PFSK-1 (cell line): ENCODE measurements at regions not wholly inside any gene's neighbourhood (a gene's known extent, or its start where the extent isn't known, plus 50 kb on each side); places are given as distances from the start of the nearest gene placed in this dataset.

Experiments
- FOXP2 ChIP-seq: optimal IDR thresholded peaks from 2 replicates; pipeline ENCODE3; 2011; ENCODE audit warnings: borderline replicate concordance, control low read depth, inconsistent platforms; ENCODE audit not compliant: insufficient read depth; ENCODE audit errors: extremely low read length, extremely low read depth
- POLR2AphosphoS5 ChIP-seq: IDR thresholded peaks from 2 replicates; pipeline ENCODE4 v1.6.1; 2012; ENCODE audit warnings: low read depth, mild to moderate bottlenecking, control low read depth, low read length, moderate library complexity
- REST ChIP-seq, 2 experiments: IDR thresholded peaks; 2 replicates each; pipeline versions ENCODE4 v1.6.1 to v1.8.0; 2011 to 2012; ENCODE audit warnings: low read depth in 2 of 2, low read length in 2 of 2, control low read depth in 1 of 2, inconsistent platforms in 1 of 2, mild to moderate bottlenecking in 1 of 2, moderate library complexity in 1 of 2; ENCODE audit not compliant: insufficient read depth in 1 of 2
- SIN3A ChIP-seq: IDR thresholded peaks from 2 replicates; pipeline ENCODE4 v1.6.1; 2012; ENCODE audit warnings: mild to moderate bottlenecking, low read length, moderate library complexity, borderline replicate concordance; ENCODE audit not compliant: insufficient read depth
- TAF1 ChIP-seq: IDR thresholded peaks from 2 replicates; pipeline ENCODE4 v1.6.1; 2012; ENCODE audit warnings: low read length, control low read depth, borderline replicate concordance; ENCODE audit not compliant: insufficient read depth

GRCh38 chr2:221115944-221116343 lies 456.2 kb downstream of the EPHA4 start:
- no peak for TF ChIP-seq TAF1
- no peak for TF ChIP-seq REST (IDR thresholded peaks at IDR 0.05; ENCODE audit: insufficient read depth in 1 of 2, low read depth in 2 of 2, low read length in 2 of 2)
- TF ChIP-seq POLR2AphosphoS5: no peak
- TF ChIP-seq SIN3A: no peak
- no peak for TF ChIP-seq FOXP2

- TF ChIP-seq TAF1: no peak
- TF ChIP-seq POLR2AphosphoS5: no peak
- no peak for TF ChIP-seq SIN3A
- no peak for TF ChIP-seq FOXP2
- no peak for TF ChIP-seq REST (IDR thresholded peaks at IDR 0.05; ENCODE audit: insufficient read depth in 1 of 2, low read depth in 2 of 2, low read length in 2 of 2)
These were observed 451.5 kb downstream of the EPHA4 start for GRCh38 chr2:221120643-221121042.

- no peak for TF ChIP-seq POLR2AphosphoS5
- TF ChIP-seq REST (IDR thresholded peaks at IDR 0.05; ENCODE audit: insufficient read depth in 1 of 2, low read depth in 2 of 2, low read length in 2 of 2): no peak
- TF ChIP-seq FOXP2: no peak
- TF ChIP-seq SIN3A: no peak
- no peak for TF ChIP-seq TAF1
These were observed 448.7 kb downstream of the EPHA4 start for GRCh38 chr2:221123396-221123795.

- TF ChIP-seq TAF1 (no peak), REST (IDR thresholded peaks at IDR 0.05; ENCODE audit: insufficient read depth in 1 of 2, low read depth in 2 of 2, low read length in 2 of 2) (no peak), SIN3A (no peak), FOXP2 (no peak), POLR2AphosphoS5 (no peak)
These were observed 447.4 kb downstream of the EPHA4 start for GRCh38 chr2:221124532-221125240.

GRCh38 chr2:221125691-221126090 lies 446.4 kb downstream of the EPHA4 start:
- no peak for TF ChIP-seq REST (IDR thresholded peaks at IDR 0.05; ENCODE audit: insufficient read depth in 1 of 2, low read depth in 2 of 2, low read length in 2 of 2)
- TF ChIP-seq FOXP2: no peak
- TF ChIP-seq TAF1: no peak
- TF ChIP-seq POLR2AphosphoS5: no peak
- no peak for TF ChIP-seq SIN3A
